Adipocyte (in vitro differentiated cells): ENCODE measurements at regions not wholly inside any gene's neighbourhood (a gene's known extent, or its start where the extent isn't known, plus 50 kb on each side); places are given as distances from the start of the nearest gene placed in this dataset.

ENCODE experiments used
- DNase-seq: peaks from one replicate; pipeline ENCODE4 v3.0.0-alpha.2; 2015; ENCODE audit warnings: low read depth
- H3K27me3 ChIP-seq: replicated peaks from 2 replicates; pipeline ENCODE4 v1.7.0; 2013; ENCODE audit warnings: mild to moderate bottlenecking, low read length, moderate library complexity; ENCODE audit not compliant: control insufficient read depth, insufficient read depth
- H3K36me3 ChIP-seq: 2 replicates; pipeline ENCODE4 v1.7.0; 2013; ENCODE audit warnings: low read length, mild to moderate bottlenecking, moderate library complexity; ENCODE audit not compliant: control insufficient read depth, insufficient read depth, severe bottlenecking
- H3K4me1 ChIP-seq: 2 replicates; pipeline ENCODE4 v1.7.0; 2013; ENCODE audit warnings: mild to moderate bottlenecking, low read length, moderate library complexity; ENCODE audit not compliant: control insufficient read depth, insufficient read depth
- H3K4me3 ChIP-seq: 2 replicates; pipeline ENCODE4 v1.7.0; 2013; ENCODE audit warnings: mild to moderate bottlenecking, low read length, moderate library complexity
- H3K9ac ChIP-seq: 2 replicates; pipeline ENCODE4 v1.7.0; 2013; ENCODE audit warnings: mild to moderate bottlenecking, low read length, moderate library complexity
- H3K9me3 ChIP-seq: 2 replicates; pipeline ENCODE4 v1.7.0; 2013; ENCODE audit warnings: mild to moderate bottlenecking, low read length, moderate library complexity; ENCODE audit not compliant: control insufficient read depth

GRCh38 chr18:2040279-2040678 lies 531.0 kb downstream of the METTL4 start:
- Histone ChIP-seq H3K9ac (no peak overlapping the region), H3K4me3 (no peak overlapping the region), H3K36me3 (no peaks in the 10 kb centered on the region), H3K4me1 (no peaks in the 10 kb centered on the region), H3K9me3 (peaks cover 5% of the 10 kb centered on the region), H3K27me3 (no peaks in the 10 kb centered on the region)
- DNase-seq = no peak

GRCh38 chr18:2049986-2050385 lies 521.3 kb downstream of the METTL4 start:
- DNase-seq = no peak
- Histone ChIP-seq H3K9ac (no peak overlapping the region), H3K9me3 (peaks cover 13% of the 10 kb centered on the region), H3K36me3 (no peaks in the 10 kb centered on the region), H3K4me1 (peaks cover 4% of the 10 kb centered on the region), H3K27me3 (no peaks in the 10 kb centered on the region), H3K4me3 (no peak overlapping the region)

GRCh38 chr18:2050702-2051201 lies 520.6 kb downstream of the METTL4 start:
- no peaks in the 10 kb centered on the region for H3K27me3 ChIP-seq
- H3K9ac ChIP-seq = no peak overlapping the region
- H3K9me3 ChIP-seq = peaks cover 7% of the 10 kb centered on the region
- no peak overlapping the region for H3K4me3 ChIP-seq
- no peaks in the 10 kb centered on the region for H3K36me3 ChIP-seq
- no peak for DNase-seq
- H3K4me1 ChIP-seq = peaks cover 4% of the 10 kb centered on the region

- Histone ChIP-seq H3K9ac (no peak overlapping the region), H3K4me3 (no peak overlapping the region)
- no peak for DNase-seq
Measured at GRCh38 chr18:2053490-2054089, 517.7 kb downstream of the METTL4 start.

GRCh38 chr18:2059336-2059735 lies 512.0 kb downstream of the METTL4 start:
- no peaks in the 10 kb centered on the region for H3K27me3 ChIP-seq
- H3K4me3 ChIP-seq = no peak overlapping the region
- H3K9me3 ChIP-seq = peaks cover 16% of the 10 kb centered on the region
- no peak overlapping the region for H3K9ac ChIP-seq
- H3K36me3 ChIP-seq = no peaks in the 10 kb centered on the region
- DNase-seq = no peak
- H3K4me1 ChIP-seq = no peaks in the 10 kb centered on the region

More at GRCh38 chr18:2053490-2054089, 517.7 kb downstream of the METTL4 start:
- no peaks in the 10 kb centered on the region for H3K9me3 ChIP-seq
- no peaks in the 10 kb centered on the region for H3K36me3 ChIP-seq
- H3K27me3 ChIP-seq = no peaks in the 10 kb centered on the region
- peaks cover 4% of the 10 kb centered on the region for H3K4me1 ChIP-seq

GRCh38 chr18:2060086-2060485 lies 511.2 kb downstream of the METTL4 start:
- no peaks in the 10 kb centered on the region for H3K4me1 ChIP-seq
- H3K4me3 ChIP-seq = no peak overlapping the region
- no peaks in the 10 kb centered on the region for H3K27me3 ChIP-seq
- DNase-seq = no peak
- H3K36me3 ChIP-seq = no peaks in the 10 kb centered on the region
- no peak overlapping the region for H3K9ac ChIP-seq
- H3K9me3 ChIP-seq = peaks cover 17% of the 10 kb centered on the region

- no peak for DNase-seq
- H3K4me3 ChIP-seq = no peak overlapping the region
- no peak overlapping the region for H3K9ac ChIP-seq
- no peaks in the 10 kb centered on the region for H3K4me1 ChIP-seq
- no peaks in the 10 kb centered on the region for H3K9me3 ChIP-seq
- no peaks in the 10 kb centered on the region for H3K27me3 ChIP-seq
- H3K36me3 ChIP-seq = no peaks in the 10 kb centered on the region
Measured at GRCh38 chr18:2070631-2071030, 500.7 kb downstream of the METTL4 start.

GRCh38 chr18:2075499-2075898 lies 495.8 kb downstream of the METTL4 start:
- no peaks in the 10 kb centered on the region for H3K4me1 ChIP-seq
- no peak overlapping the region for H3K4me3 ChIP-seq
- DNase-seq = no peak
- no peaks in the 10 kb centered on the region for H3K36me3 ChIP-seq
- no peak overlapping the region for H3K9ac ChIP-seq
- H3K27me3 ChIP-seq = no peaks in the 10 kb centered on the region
- no peaks in the 10 kb centered on the region for H3K9me3 ChIP-seq

GRCh38 chr18:2082676-2083075 lies 488.6 kb downstream of the METTL4 start:
- DNase-seq = no peak
- H3K27me3 ChIP-seq = peaks cover 3% of the 10 kb centered on the region
- no peak overlapping the region for H3K9ac ChIP-seq
- H3K4me3 ChIP-seq = no peak overlapping the region
- no peaks in the 10 kb centered on the region for H3K36me3 ChIP-seq
- peaks cover under 1% of the 10 kb centered on the region for H3K4me1 ChIP-seq
- H3K9me3 ChIP-seq = no peaks in the 10 kb centered on the region

GRCh38 chr18:2083691-2084090 lies 487.6 kb downstream of the METTL4 start:
- H3K27me3 ChIP-seq = peaks cover 3% of the 10 kb centered on the region
- no peaks in the 10 kb centered on the region for H3K36me3 ChIP-seq
- no peak overlapping the region for H3K4me3 ChIP-seq
- H3K4me1 ChIP-seq = peaks cover 5% of the 10 kb centered on the region
- no peak overlapping the region for H3K9ac ChIP-seq
- H3K9me3 ChIP-seq = no peaks in the 10 kb centered on the region
- DNase-seq = no peak

GRCh38 chr18:2086439-2086838 lies 484.9 kb downstream of the METTL4 start:
- Histone ChIP-seq H3K4me3 (no peak overlapping the region), H3K4me1 (peaks cover 5% of the 10 kb centered on the region), H3K9ac (no peak overlapping the region), H3K27me3 (peaks cover 3% of the 10 kb centered on the region), H3K36me3 (no peaks in the 10 kb centered on the region), H3K9me3 (no peaks in the 10 kb centered on the region)
- no peak for DNase-seq
